IMR-90 (cell line): ENCODE measurements at regions not wholly inside any gene's neighbourhood (a gene's known extent, or its start where the extent isn't known, plus 50 kb on each side); places are given as distances from the start of the nearest gene placed in this dataset.

Source experiments
- ATAC-seq: fragments of 200-7000 bp; cut with Tn5 transposase; 2 replicates; pipeline ENCODE4 v1.9.1; 2020; ENCODE audit warnings: low read depth, mild to moderate bottlenecking, moderate library complexity
- BruUV-seq: library from RNA; stranded (reverse); fragments of 400-500 nt; replicated peaks from 2 replicates; lab custom pipeline; 2021; lab: Mats Ljungman, UMichigan
- CTCF ChIA-PET: fragments of 300-600 bp; formaldehyde crosslinking; extraction: SDS; loops from one replicate; lab custom pipeline; 2021; ENCODE audit warnings: antibody characterized with exemption; lab: Yijun Ruan, JAX
- POLR2A ChIA-PET: fragments of 300-600 bp; sonication (Branson Sonifier 250); formaldehyde crosslinking; loops from one replicate; lab custom pipeline; 2022; ENCODE audit warnings: antibody characterized with exemption; ENCODE audit not compliant: unreplicated experiment; lab: Charles Lee
- DNase-seq: peaks from one replicate; pipeline ENCODE4 v3.0.0; 2013
- H2AFZ ChIP-seq: replicated peaks from 2 replicates; pipeline ENCODE3; 2013; ENCODE audit warnings: low read length, mild to moderate bottlenecking; ENCODE audit not compliant: poor library complexity
- H2AK5ac ChIP-seq: 2 replicates; pipeline ENCODE4 v1.6.1; 2013; ENCODE audit warnings: low read depth, low read length, inconsistent platforms
- H2AK9ac ChIP-seq: replicated peaks from 2 replicates; pipeline ENCODE3; 2013; ENCODE audit warnings: mild to moderate bottlenecking, low read depth, low read length, moderate library complexity; ENCODE audit not compliant: poor library complexity
- H2BK120ac ChIP-seq: 2 replicates; pipeline ENCODE4 v1.6.1; 2013; ENCODE audit warnings: low read depth, low read length, inconsistent platforms
- H2BK15ac ChIP-seq: 3 replicates; pipeline ENCODE4 v1.6.1; 2013; ENCODE audit warnings: low read depth, low read length, inconsistent platforms
- H2BK20ac ChIP-seq: 2 replicates; pipeline ENCODE4 v1.6.1; 2013; ENCODE audit warnings: low read depth, mild to moderate bottlenecking, inconsistent platforms, low read length, moderate library complexity
- H2BK5ac ChIP-seq: 2 replicates; pipeline ENCODE4 v1.6.1; 2013; ENCODE audit warnings: mild to moderate bottlenecking, low read depth, low read length, inconsistent platforms; ENCODE audit not compliant: poor library complexity, severe bottlenecking
- H3K14ac ChIP-seq: replicated peaks from 2 replicates; pipeline ENCODE4 v1.6.1; 2013; ENCODE audit warnings: low read depth, low read length, inconsistent platforms
- H3K18ac ChIP-seq: 2 replicates; pipeline ENCODE4 v1.6.1; 2013; ENCODE audit warnings: low read depth, low read length, control low read depth
- H3K23ac ChIP-seq: 2 replicates; pipeline ENCODE4 v1.6.1; 2013; ENCODE audit warnings: low read depth, low read length, inconsistent platforms
- H3K27ac ChIP-seq: 2 replicates; pipeline ENCODE4 v1.5.1; 2013; ENCODE audit warnings: mild to moderate bottlenecking, control low read depth, low read length; ENCODE audit not compliant: insufficient read depth
- H3K27me3 ChIP-seq: 2 replicates; pipeline ENCODE4 v1.6.1; 2013; ENCODE audit warnings: low read length; ENCODE audit not compliant: control insufficient read depth, insufficient read depth
- H3K36me3 ChIP-seq: 2 replicates; pipeline ENCODE4 v1.6.1; 2013; ENCODE audit warnings: low read length, mixed read lengths; ENCODE audit not compliant: control insufficient read depth, insufficient read depth
- H3K4ac ChIP-seq: 2 replicates; pipeline ENCODE4 v1.6.1; 2013; ENCODE audit warnings: low read depth, low read length, inconsistent platforms
- H3K4me1 ChIP-seq: 2 replicates; pipeline ENCODE4 v1.6.1; 2013; ENCODE audit warnings: low read length, mixed read lengths; ENCODE audit not compliant: control insufficient read depth, insufficient read depth
- H3K4me2 ChIP-seq: 2 replicates; pipeline ENCODE4 v1.6.1; 2013; ENCODE audit warnings: low read depth, mild to moderate bottlenecking, control low read depth, low read length, moderate library complexity
- H3K4me3 ChIP-seq: 2 replicates; pipeline ENCODE4 v1.5.1; 2013; ENCODE audit warnings: low read depth, mild to moderate bottlenecking, control low read depth, low read length, moderate library complexity; ENCODE audit not compliant: insufficient read depth
- H3K56ac ChIP-seq: 2 replicates; pipeline ENCODE4 v1.6.1; 2013; ENCODE audit warnings: low read length, inconsistent platforms; ENCODE audit not compliant: insufficient read depth; ENCODE audit errors: extremely low read depth
- H3K79me1 ChIP-seq, 2 experiments: 2 replicates each; pipeline ENCODE4 v1.6.1; 2013; ENCODE audit warnings: low read length in 2 of 2, inconsistent platforms in 1 of 2, low read depth in 1 of 2
- H3K9ac ChIP-seq: 2 replicates; pipeline ENCODE4 v1.6.1; 2013; ENCODE audit warnings: low read depth, low read length, control low read depth
- H3K9me1 ChIP-seq: 2 replicates; pipeline ENCODE4 v1.6.1; 2013; ENCODE audit warnings: low read length, inconsistent platforms; ENCODE audit not compliant: insufficient read depth
- H3K9me3 ChIP-seq: 2 replicates; pipeline ENCODE4 v1.6.1; 2013; ENCODE audit warnings: low read length; ENCODE audit not compliant: control insufficient read depth, insufficient read depth
- H4K20me1 ChIP-seq: 2 replicates; pipeline ENCODE4 v1.6.1; 2013; ENCODE audit warnings: low read length, inconsistent platforms; ENCODE audit not compliant: insufficient read depth
- H4K5ac ChIP-seq: 2 replicates; pipeline ENCODE4 v1.6.1; 2013; ENCODE audit warnings: mild to moderate bottlenecking, low read depth, low read length, control low read depth
- H4K8ac ChIP-seq, 2 experiments: 2 replicates each; pipeline ENCODE4 v1.6.1; 2013; ENCODE audit warnings: low read depth in 2 of 2, low read length in 2 of 2, control low read depth in 1 of 2, inconsistent platforms in 1 of 2
- H4K91ac ChIP-seq: 2 replicates; pipeline ENCODE4 v1.6.1; 2013; ENCODE audit warnings: low read depth, low read length, inconsistent platforms; ENCODE audit not compliant: insufficient read depth
- BHLHE40 ChIP-seq: fragments of 150-350 bp; IDR thresholded peaks from 2 replicates; pipeline ENCODE4 v1.6.1; 2016; ENCODE audit warnings: mild to moderate bottlenecking, low read depth, low read length
- CEBPB ChIP-seq: IDR thresholded peaks from 2 replicates; pipeline ENCODE4 v1.6.1; 2012; ENCODE audit warnings: low read depth, low read length, improper control_type of control experiment
- CHD1 ChIP-seq: IDR thresholded peaks from 2 replicates; pipeline ENCODE4 v1.6.1; 2012; ENCODE audit warnings: low read depth, low read length, improper control_type of control experiment
- CTCF ChIP-seq: conservative IDR thresholded peaks from 2 replicates; pipeline ENCODE4 v1.5.1; 2012; ENCODE audit warnings: mild to moderate bottlenecking, low read depth, low read length, improper control_type of control experiment
- ELK1 ChIP-seq: fragments of 150-350 bp; IDR thresholded peaks from 2 replicates; pipeline ENCODE4 v1.6.1; 2016; ENCODE audit warnings: low read depth, mild to moderate bottlenecking, low read length, moderate library complexity, borderline replicate concordance
- MXI1 ChIP-seq: IDR thresholded peaks from 2 replicates; pipeline ENCODE4 v1.6.1; 2012; ENCODE audit warnings: low read depth, mild to moderate bottlenecking, low read length, moderate library complexity, borderline replicate concordance
- NFE2L2 ChIP-seq: fragments of 150-350 bp; IDR thresholded peaks from 2 replicates; pipeline ENCODE4 v1.6.1; 2016; ENCODE audit warnings: low read depth, mild to moderate bottlenecking, low read length
- POLR2A ChIP-seq: IDR thresholded peaks from 2 replicates; pipeline ENCODE4 v1.6.1; 2012; ENCODE audit warnings: mild to moderate bottlenecking, low read depth, low read length
- RCOR1 ChIP-seq: IDR thresholded peaks from 2 replicates; pipeline ENCODE4 v1.6.1; 2012; ENCODE audit warnings: mild to moderate bottlenecking, low read length, improper control_type of control experiment; ENCODE audit not compliant: insufficient replicate concordance
- RFX5 ChIP-seq: IDR thresholded peaks from 2 replicates; pipeline ENCODE4 v1.8.0; 2012; ENCODE audit warnings: low read depth, mild to moderate bottlenecking, low read length, moderate library complexity
- SMC3 ChIP-seq: fragments of 150-350 bp; IDR thresholded peaks from 2 replicates; pipeline ENCODE4 v1.6.1; 2016; ENCODE audit warnings: low read depth, mild to moderate bottlenecking, antibody characterized with exemption, low read length, moderate library complexity
- USF2 ChIP-seq: fragments of 150-350 bp; IDR thresholded peaks from 2 replicates; pipeline ENCODE4 v1.6.1; 2017; ENCODE audit warnings: mild to moderate bottlenecking, antibody characterized with exemption, low read length, low read depth
- WGBS, 2 experiments: methylation state at CpG; one replicate each; pipeline versions ENCODE4 v1.1.5 to v1.1.7; 2013; ENCODE audit warnings: missing lambda C conversion rate in 2 of 2; ENCODE audit not compliant: insufficient read length in 1 of 2; ENCODE audit errors: extremely low coverage in 2 of 2; 5-methylcytosine and 5-hydroxymethylcytosine counted together
- dilution Hi-C: fragments of 300-500 bp; cut with HindIII; formaldehyde crosslinking; loops from one replicate; pipeline ENCODE4 v1.14.3; 2018; ENCODE audit warnings: low sequenced_read_pairs; ENCODE audit not compliant: unreplicated experiment
- in situ Hi-C: fragments of 300-500 bp; cut with MboI; formaldehyde crosslinking; loops from 3 replicates; pipeline ENCODE4 v1.14.3; 2019; ENCODE audit warnings: low sequenced_read_pairs, inconsistent platforms, mixed read lengths
- intact Hi-C: fragments of 100-400 bp; cut with micrococcal nuclease; formaldehyde crosslinking; loops from 2 replicates; pipeline ENCODE4 v1.10.0; 2022

- dilution Hi-C loops, result no loop called here
- no peak overlapping the region for H3K27ac ChIP-seq
- no peak overlapping the region for H3K4me2 ChIP-seq
- no peaks in the 10 kb centered on the region for H3K79me1 ChIP-seq
- intact Hi-C loops, result no loop called here
- H3K18ac ChIP-seq, result no peak overlapping the region
- H3K36me3 ChIP-seq, result no peaks in the 10 kb centered on the region
- no peak overlapping the region for H4K8ac ChIP-seq
- no peaks in the 10 kb centered on the region for H3K27me3 ChIP-seq
- H2BK20ac ChIP-seq, result no peak overlapping the region
- no peak overlapping the region for H2BK120ac ChIP-seq
- DNase-seq, result no peak
- no peak overlapping the region for H4K5ac ChIP-seq
- TF ChIP-seq CHD1 (no peak), CEBPB (no peak), SMC3 (no peak), BHLHE40 (no peak), MXI1 (no peak), ELK1 (no peak), POLR2A (no peak), CTCF (no peak), NFE2L2 (no peak), RCOR1 (no peak), USF2 (no peak), RFX5 (no peak)
- BruUV-seq, result no TSS peak
- no CpG with 5 or more reads among the region's 1 CpG for WGBS, 2 experiments
- H2AK9ac ChIP-seq, result no peak overlapping the region
- no peaks in the 10 kb centered on the region for H3K9me3 ChIP-seq
- ChIA-PET CTCF (no interaction called here), POLR2A (no interaction called here)
- H3K4me3 ChIP-seq, result no peak overlapping the region
- H4K91ac ChIP-seq, result no peak overlapping the region
- H3K9me1 ChIP-seq, result no peaks in the 10 kb centered on the region
- no peak overlapping the region for H3K14ac ChIP-seq
- no peak overlapping the region for H2BK5ac ChIP-seq
- in situ Hi-C loops, result no loop called here
- H2AFZ ChIP-seq, result no peak overlapping the region
- H3K23ac ChIP-seq, result no peak overlapping the region
- no peak overlapping the region for H3K9ac ChIP-seq
- H2AK5ac ChIP-seq, result no peak overlapping the region
- no peaks in the 10 kb centered on the region for H4K20me1 ChIP-seq
- H3K4me1 ChIP-seq, result peaks cover 4% of the 10 kb centered on the region
- ATAC-seq, result no peak
- H3K56ac ChIP-seq, result no peak overlapping the region
- H2BK15ac ChIP-seq, result no peak overlapping the region
- no peak overlapping the region for H3K4ac ChIP-seq
Measured at GRCh38 chr5:84870369-84870768, 485.7 kb upstream of the EDIL3 start.
